ENCODE measurements at regions not wholly inside any gene's neighbourhood (a gene's known extent, or its start where the extent isn't known, plus 50 kb on each side); places are given as distances from the start of the nearest gene placed in this dataset.
A peak's percentile ranks its signal among the peaks of the same experiment; 100 is the strongest.

- no peak for DNase-seq
Measured at GRCh38 chr5:16013334-16014065, 166.1 kb downstream of the MARCHF11 start.

- no peak for DNase-seq
Measured at GRCh38 chr5:16009256-16009655, 170.3 kb downstream of the MARCHF11 start.

GRCh38 chr5:16007750-16008415 is 171.7 kb downstream of the MARCHF11 start:
- no peak for DNase-seq

- no peak for DNase-seq
Measured at GRCh38 chr5:16005225-16005624, 174.4 kb downstream of the MARCHF11 start.

GRCh38 chr5:16000056-16000455 is 179.5 kb downstream of the MARCHF11 start:
- DNase-seq: no peak

- DNase-seq: peak; percentile 60
Measured at GRCh38 chr5:15995341-15996052, 184.1 kb downstream of the MARCHF11 start.

- DNase-seq: peak; percentile 35
Measured at GRCh38 chr5:15993919-15994318, 185.7 kb downstream of the MARCHF11 start.

DNA sequence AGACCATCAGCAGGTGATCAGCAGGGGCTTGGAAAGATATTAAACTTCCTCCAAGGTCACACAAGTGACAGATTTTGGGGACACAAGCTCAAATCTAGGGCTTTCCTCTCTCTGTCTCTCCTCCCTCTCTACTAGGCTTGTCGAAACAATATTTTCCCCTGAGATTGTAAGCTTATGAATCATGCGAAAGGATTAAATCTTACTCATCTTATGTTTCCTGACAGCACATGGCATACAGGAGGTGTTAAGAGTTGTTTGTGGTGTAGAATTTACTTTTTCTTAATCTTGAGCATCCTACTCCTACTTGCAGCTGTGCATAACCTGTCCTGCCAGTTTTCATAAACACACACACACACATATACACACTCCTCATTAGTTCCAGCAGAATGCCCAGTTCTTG is 186.3 kb downstream of the MARCHF11 start:
- DNase-seq: peak; percentile 63

DNA sequence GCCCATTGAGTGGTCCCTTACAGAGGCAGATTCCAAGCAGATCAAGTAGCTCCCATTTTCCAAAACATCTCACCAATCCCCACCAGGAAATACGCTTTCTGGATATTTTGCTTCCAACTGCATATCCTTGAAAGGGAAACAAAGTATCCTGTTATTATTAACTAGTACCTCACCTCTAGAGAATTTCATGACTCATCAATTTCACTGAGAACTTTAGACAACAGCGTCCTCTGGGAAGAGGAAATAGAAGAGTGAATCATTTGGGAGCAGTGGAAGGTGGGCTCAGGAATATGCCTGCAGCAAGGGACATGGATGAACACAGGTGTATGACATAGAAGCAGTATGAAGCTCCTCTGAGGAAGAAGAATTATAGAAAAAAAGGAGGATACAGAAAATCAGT is 186.7 kb downstream of the MARCHF11 start:
- DNase-seq: peak; percentile 56

- DNase-seq: no peak
Measured at GRCh38 chr5:15991586-15991985, 188.0 kb downstream of the MARCHF11 start.
